Dendritic cell treated with granulocyte-macrophage colony-stimulating factor and Interleukin-4, amounts not matched to agents 40 ng/mL and 50 ng/mL, for 4 days (primary cell): ENCODE measurements at regions not wholly inside any gene's neighbourhood (a gene's known extent, or its start where the extent isn't known, plus 50 kb on each side); places are given as distances from the start of the nearest gene placed in this dataset.

Source experiments
- H3K27ac Mint-ChIP-seq: one replicate; pipeline ENCODE4 v1.8.0; 2022; ENCODE audit warnings: mild to moderate bottlenecking, mixed read lengths
- H3K27me3 Mint-ChIP-seq: one replicate; pipeline ENCODE4 v1.8.0; 2022; ENCODE audit warnings: mild to moderate bottlenecking, mixed read lengths
- H3K36me3 Mint-ChIP-seq: one replicate; pipeline ENCODE4 v1.8.0; 2022; ENCODE audit warnings: low read depth, mixed read lengths
- H3K4me1 Mint-ChIP-seq: one replicate; pipeline ENCODE4 v1.8.0; 2022; ENCODE audit warnings: low read depth, mixed read lengths
- H3K4me3 Mint-ChIP-seq: one replicate; pipeline ENCODE4 v1.8.0; 2022; ENCODE audit warnings: mild to moderate bottlenecking, moderate library complexity, mixed read lengths
- H3K9me3 Mint-ChIP-seq: one replicate; pipeline ENCODE4 v1.8.0; 2022; ENCODE audit warnings: mixed read lengths
- intact Hi-C: fragments of 100-400 bp; cut with micrococcal nuclease; formaldehyde crosslinking; loops from one replicate; pipeline ENCODE4 v1.15.0; 2022

- Mint-ChIP-seq H3K36me3 (no peaks in the 10 kb centered on the region), H3K27me3 (no peaks in the 10 kb centered on the region), H3K27ac (no peak overlapping the region), H3K4me3 (no peak overlapping the region), H3K4me1 (no peaks in the 10 kb centered on the region), H3K9me3 (peaks cover 31% of the 10 kb centered on the region)
- intact Hi-C loops = no loop called here
Observed at GRCh38 chr17:54466875-54467274, 433.8 kb upstream of the TOM1L1 start.

- no peaks in the 10 kb centered on the region for H3K4me1 Mint-ChIP-seq
- no peak overlapping the region for H3K4me3 Mint-ChIP-seq
Observed at GRCh38 chr17:54482843-54483242, 417.8 kb upstream of the TOM1L1 start.

DNA sequence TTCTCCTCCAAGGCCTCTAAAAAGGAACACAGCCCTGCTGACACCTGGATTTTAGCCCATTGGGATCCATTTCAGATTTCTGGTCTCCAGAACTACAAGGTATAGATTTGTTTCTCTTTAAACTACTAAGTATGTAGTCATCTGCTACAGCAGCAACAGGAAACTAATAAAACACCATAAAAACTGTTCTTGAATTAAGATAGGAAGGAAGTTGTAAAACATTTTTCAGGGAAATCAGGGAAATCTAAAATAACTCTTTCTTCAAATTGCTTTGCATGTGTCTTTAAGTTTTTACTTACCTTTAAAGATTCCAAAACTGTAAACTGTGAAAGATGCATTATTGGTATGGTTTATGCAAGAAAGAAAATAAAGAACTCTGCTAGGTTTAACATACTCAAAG, 407.0 kb upstream of the TOM1L1 start:
- H3K9me3 Mint-ChIP-seq = peaks cover 6% of the 10 kb centered on the region
- no peak overlapping the region for H3K4me3 Mint-ChIP-seq
- intact Hi-C loops = no loop called here
- no peaks in the 10 kb centered on the region for H3K27me3 Mint-ChIP-seq
- no peaks in the 10 kb centered on the region for H3K36me3 Mint-ChIP-seq
- no peak overlapping the region for H3K27ac Mint-ChIP-seq
- H3K4me1 Mint-ChIP-seq = no peaks in the 10 kb centered on the region

More at GRCh38 chr17:54482843-54483242, 417.8 kb upstream of the TOM1L1 start:
- no peak overlapping the region for H3K27ac Mint-ChIP-seq
- H3K27me3 Mint-ChIP-seq = no peaks in the 10 kb centered on the region
- H3K9me3 Mint-ChIP-seq = no peaks in the 10 kb centered on the region
- no peaks in the 10 kb centered on the region for H3K36me3 Mint-ChIP-seq
- intact Hi-C loops = no loop called here

GRCh38 chr17:54494721-54495715, 405.6 kb upstream of the TOM1L1 start:
- Mint-ChIP-seq H3K27ac (no peak overlapping the region), H3K4me3 (no peak overlapping the region), H3K4me1 (no peaks in the 10 kb centered on the region), H3K9me3 (peaks cover 6% of the 10 kb centered on the region), H3K36me3 (no peaks in the 10 kb centered on the region), H3K27me3 (no peaks in the 10 kb centered on the region)
- intact Hi-C loops = no loop called here

GRCh38 chr17:54505404-54505803, 395.2 kb upstream of the TOM1L1 start:
- Mint-ChIP-seq H3K4me1 (no peaks in the 10 kb centered on the region), H3K27ac (no peak overlapping the region), H3K9me3 (peaks cover 13% of the 10 kb centered on the region), H3K4me3 (no peak overlapping the region), H3K27me3 (no peaks in the 10 kb centered on the region), H3K36me3 (no peaks in the 10 kb centered on the region)
- intact Hi-C loops = no loop called here

GRCh38 chr17:54518706-54519105, 381.9 kb upstream of the TOM1L1 start:
- Mint-ChIP-seq H3K27me3 (no peaks in the 10 kb centered on the region), H3K27ac (no peak overlapping the region), H3K4me3 (no peak overlapping the region), H3K4me1 (no peaks in the 10 kb centered on the region), H3K9me3 (peaks cover 18% of the 10 kb centered on the region), H3K36me3 (no peaks in the 10 kb centered on the region)
- intact Hi-C loops = no loop called here

GRCh38 chr17:54521137-54521536, 379.5 kb upstream of the TOM1L1 start:
- Mint-ChIP-seq H3K27ac (no peak overlapping the region), H3K4me3 (no peak overlapping the region), H3K4me1 (no peaks in the 10 kb centered on the region), H3K36me3 (no peaks in the 10 kb centered on the region), H3K9me3 (peaks cover 18% of the 10 kb centered on the region), H3K27me3 (no peaks in the 10 kb centered on the region)
- intact Hi-C loops = no loop called here

- H3K27me3 Mint-ChIP-seq = no peaks in the 10 kb centered on the region
- intact Hi-C loops = no loop called here
- no peak overlapping the region for H3K27ac Mint-ChIP-seq
- no peaks in the 10 kb centered on the region for H3K4me1 Mint-ChIP-seq
- no peak overlapping the region for H3K4me3 Mint-ChIP-seq
- H3K36me3 Mint-ChIP-seq = no peaks in the 10 kb centered on the region
- H3K9me3 Mint-ChIP-seq = peaks cover under 1% of the 10 kb centered on the region
Observed at GRCh38 chr17:54524501-54524900, 376.2 kb upstream of the TOM1L1 start.

DNA sequence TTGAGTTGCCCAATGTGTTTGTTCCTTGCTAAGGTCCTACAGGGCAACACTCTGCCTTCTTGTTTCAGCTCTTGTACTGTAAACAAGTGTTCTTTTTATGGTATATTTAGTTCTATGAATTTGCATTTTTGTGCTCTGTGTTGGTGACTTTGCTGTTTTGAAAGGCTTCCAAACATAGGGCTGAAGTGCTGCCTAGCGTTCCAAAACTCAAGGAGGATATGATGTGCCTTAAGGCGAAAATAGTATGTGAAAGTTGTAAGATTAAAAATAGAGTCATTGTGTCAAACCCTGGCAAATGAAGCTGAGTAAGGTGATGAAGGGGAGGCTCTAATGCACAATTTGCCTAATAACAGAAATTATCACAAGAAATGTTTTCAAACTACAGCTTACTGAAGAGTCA, 372.7 kb upstream of the TOM1L1 start:
- no peak overlapping the region for H3K27ac Mint-ChIP-seq
- no peaks in the 10 kb centered on the region for H3K27me3 Mint-ChIP-seq
- H3K4me3 Mint-ChIP-seq = no peak overlapping the region
- no peaks in the 10 kb centered on the region for H3K36me3 Mint-ChIP-seq
- no peaks in the 10 kb centered on the region for H3K9me3 Mint-ChIP-seq
- H3K4me1 Mint-ChIP-seq = no peaks in the 10 kb centered on the region
- intact Hi-C loops = no loop called here

DNA sequence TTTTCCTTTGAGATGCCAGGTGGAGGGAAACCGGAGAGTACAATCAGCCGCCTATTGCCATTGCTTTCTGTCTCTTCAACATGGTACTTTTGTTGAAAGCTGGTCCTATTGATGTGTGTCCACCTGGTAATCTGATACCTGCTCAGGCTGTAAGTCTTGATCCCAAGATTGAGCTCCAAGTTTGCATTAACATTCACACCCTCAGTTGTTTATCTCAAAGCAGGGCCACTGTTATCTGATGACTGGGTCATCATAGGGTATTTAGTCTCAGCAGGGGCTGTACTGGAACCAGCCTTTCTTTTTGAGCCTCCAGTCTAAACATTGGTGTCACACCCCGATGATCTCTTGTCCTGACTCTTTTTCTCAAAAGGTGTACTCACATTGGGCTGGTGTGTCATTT, 370.3 kb upstream of the TOM1L1 start:
- no peaks in the 10 kb centered on the region for H3K4me1 Mint-ChIP-seq
- intact Hi-C loops = no loop called here
- H3K27me3 Mint-ChIP-seq = no peaks in the 10 kb centered on the region
- no peak overlapping the region for H3K27ac Mint-ChIP-seq
- H3K9me3 Mint-ChIP-seq = no peaks in the 10 kb centered on the region
- no peak overlapping the region for H3K4me3 Mint-ChIP-seq
- no peaks in the 10 kb centered on the region for H3K36me3 Mint-ChIP-seq

DNA sequence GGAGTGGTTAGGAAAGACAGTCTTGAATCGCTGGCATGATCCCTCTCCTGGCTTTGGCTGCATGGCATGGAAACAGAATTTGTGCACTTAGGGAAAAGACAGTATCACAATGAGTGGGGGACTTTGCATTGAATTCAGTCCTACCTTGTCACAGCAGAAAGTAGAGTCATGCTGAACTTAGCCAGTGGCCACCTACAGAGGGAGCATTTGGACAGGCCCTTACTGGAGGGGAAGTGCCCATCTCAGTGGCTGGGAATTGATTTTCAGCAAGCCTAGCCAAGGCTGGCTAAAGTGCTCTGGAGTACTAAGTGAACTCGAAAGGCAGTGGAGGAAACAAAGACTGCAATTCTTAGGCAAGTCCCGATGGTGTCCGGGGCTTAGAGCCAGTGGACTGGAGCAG, 364.3 kb upstream of the TOM1L1 start:
- no peak overlapping the region for H3K4me3 Mint-ChIP-seq
- H3K9me3 Mint-ChIP-seq = peaks cover 36% of the 10 kb centered on the region
- no peaks in the 10 kb centered on the region for H3K36me3 Mint-ChIP-seq
- intact Hi-C loops = no loop called here
- H3K4me1 Mint-ChIP-seq = no peaks in the 10 kb centered on the region
- H3K27ac Mint-ChIP-seq = no peak overlapping the region
- H3K27me3 Mint-ChIP-seq = no peaks in the 10 kb centered on the region

DNA sequence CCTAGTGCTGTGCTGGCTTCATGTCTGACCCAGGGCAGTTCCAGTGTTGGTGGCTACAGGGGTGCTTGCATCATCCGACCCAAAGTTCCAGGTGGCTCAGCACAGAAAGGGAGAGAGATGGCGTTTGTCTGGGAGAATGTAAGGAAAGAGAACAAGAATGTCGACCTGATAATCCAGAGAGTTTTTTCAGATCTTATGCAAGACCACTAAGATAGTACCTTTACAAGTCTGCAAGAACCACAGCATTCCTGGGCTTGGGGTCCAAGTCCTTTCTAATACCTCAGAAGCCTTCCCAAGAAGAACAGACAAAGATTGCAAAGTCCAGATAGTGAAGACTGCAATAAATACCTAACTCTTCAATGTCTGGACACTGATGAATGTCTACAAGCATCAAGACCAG, 363.0 kb upstream of the TOM1L1 start:
- Mint-ChIP-seq H3K4me1 (no peaks in the 10 kb centered on the region), H3K36me3 (no peaks in the 10 kb centered on the region), H3K4me3 (no peak overlapping the region), H3K27ac (no peak overlapping the region), H3K27me3 (no peaks in the 10 kb centered on the region), H3K9me3 (peaks cover 47% of the 10 kb centered on the region)
- intact Hi-C loops = no loop called here

GRCh38 chr17:54544249-54544648, 356.4 kb upstream of the TOM1L1 start:
- no peaks in the 10 kb centered on the region for H3K36me3 Mint-ChIP-seq
- H3K27ac Mint-ChIP-seq = no peak overlapping the region
- intact Hi-C loops = no loop called here
- no peak overlapping the region for H3K4me3 Mint-ChIP-seq
- peaks cover 27% of the 10 kb centered on the region for H3K9me3 Mint-ChIP-seq
- no peaks in the 10 kb centered on the region for H3K27me3 Mint-ChIP-seq
- no peaks in the 10 kb centered on the region for H3K4me1 Mint-ChIP-seq

GRCh38 chr17:54559883-54560282, 340.8 kb upstream of the TOM1L1 start:
- H3K36me3 Mint-ChIP-seq = no peaks in the 10 kb centered on the region
- H3K4me1 Mint-ChIP-seq = no peaks in the 10 kb centered on the region
- no peak overlapping the region for H3K4me3 Mint-ChIP-seq
- intact Hi-C loops = no loop called here
- no peaks in the 10 kb centered on the region for H3K27me3 Mint-ChIP-seq
- peaks cover 30% of the 10 kb centered on the region for H3K9me3 Mint-ChIP-seq
- H3K27ac Mint-ChIP-seq = no peak overlapping the region
